ENCODE measurements at regions not wholly inside any gene's neighbourhood (a gene's known extent, or its start where the extent isn't known, plus 50 kb on each side); places are given as distances from the start of the nearest gene placed in this dataset.

DNA sequence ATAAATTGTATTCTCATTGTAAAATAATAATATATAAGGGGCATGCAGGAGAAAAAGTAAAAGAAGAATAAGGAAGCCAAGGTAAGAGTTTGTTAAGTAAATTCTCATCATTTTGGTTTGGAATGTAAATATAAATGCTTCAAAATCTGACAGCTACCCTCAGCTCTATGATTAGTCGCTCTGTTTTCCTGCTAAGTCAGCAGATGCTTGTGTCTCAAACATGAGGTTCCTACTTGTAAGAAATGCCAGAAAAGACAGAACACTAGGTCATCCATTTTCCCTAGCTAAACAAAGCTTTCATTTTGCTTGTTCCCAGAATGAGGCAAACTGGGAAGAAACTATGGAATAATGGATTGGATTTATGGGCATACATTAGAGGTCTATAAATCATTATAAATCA, 293.1 kb downstream of the DMRTA1 start:
- no peaks in the 10 kb centered on the region for H3K9me3 ChIP-seq (ENCODE audit: control insufficient read depth, low read depth, low read length)
- dilution Hi-C loops (cut with MboI; ENCODE audit: extremely low pct_ligation_motif_present, low sequenced_read_pairs): no loop called here
- no peak overlapping the region for H3K9ac ChIP-seq (ENCODE audit: control insufficient read depth, extremely low read depth, insufficient read depth, low read length)
- no peak overlapping the region for H3K4me3 ChIP-seq (ENCODE audit: control insufficient read depth in 2 of 3, extremely low read depth in 1 of 3, insufficient read depth in 2 of 3, low read depth in 1 of 3, low read length in 3 of 3)
- no peak overlapping the region for H3K4me2 ChIP-seq (ENCODE audit: control insufficient read depth, extremely low read depth, insufficient read depth, low read depth, low read length)
- DNase-seq (ENCODE audit: low read depth, low spot score) (no peak), FAIRE-seq (no peak)
- H3K79me2 ChIP-seq (ENCODE audit: control insufficient read depth, insufficient read depth, low read length): no peaks in the 10 kb centered on the region
- H3K27ac ChIP-seq (ENCODE audit: control insufficient read depth, insufficient read depth, low read length): no peak overlapping the region
- H3K4me1 ChIP-seq (ENCODE audit: control insufficient read depth, extremely low read depth, insufficient read depth, low read length): no peaks in the 10 kb centered on the region
- no peaks in the 10 kb centered on the region for H3K9me1 ChIP-seq (ENCODE audit: control insufficient read depth, extremely low read depth, insufficient read depth, low read length)
- TF ChIP-seq EZH2 (IDR thresholded peaks at IDR 0.05; ENCODE audit: low read length): no peak
- TF ChIP-seq, protein P1, sequence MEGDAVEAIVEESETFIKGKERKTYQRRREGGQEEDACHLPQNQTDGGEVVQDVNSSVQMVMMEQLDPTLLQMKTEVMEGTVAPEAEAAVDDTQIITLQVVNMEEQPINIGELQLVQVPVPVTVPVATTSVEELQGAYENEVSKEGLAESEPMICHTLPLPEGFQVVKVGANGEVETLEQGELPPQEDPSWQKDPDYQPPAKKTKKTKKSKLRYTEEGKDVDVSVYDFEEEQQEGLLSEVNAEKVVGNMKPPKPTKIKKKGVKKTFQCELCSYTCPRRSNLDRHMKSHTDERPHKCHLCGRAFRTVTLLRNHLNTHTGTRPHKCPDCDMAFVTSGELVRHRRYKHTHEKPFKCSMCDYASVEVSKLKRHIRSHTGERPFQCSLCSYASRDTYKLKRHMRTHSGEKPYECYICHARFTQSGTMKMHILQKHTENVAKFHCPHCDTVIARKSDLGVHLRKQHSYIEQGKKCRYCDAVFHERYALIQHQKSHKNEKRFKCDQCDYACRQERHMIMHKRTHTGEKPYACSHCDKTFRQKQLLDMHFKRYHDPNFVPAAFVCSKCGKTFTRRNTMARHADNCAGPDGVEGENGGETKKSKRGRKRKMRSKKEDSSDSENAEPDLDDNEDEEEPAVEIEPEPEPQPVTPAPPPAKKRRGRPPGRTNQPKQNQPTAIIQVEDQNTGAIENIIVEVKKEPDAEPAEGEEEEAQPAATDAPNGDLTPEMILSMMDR (optimal IDR thresholded peaks at IDR 0.05 in 1 of 3, IDR thresholded peaks at IDR 0.05 in 1 of 3, conservative IDR thresholded peaks at IDR 0.05 in 1 of 3; ENCODE audit: extremely low read depth in 1 of 3, insufficient read depth in 2 of 3, low read length in 3 of 3): no peak
- no peaks in the 10 kb centered on the region for H3K36me3 ChIP-seq (ENCODE audit: control insufficient read depth in 2 of 2, extremely low read depth in 1 of 2, insufficient read depth in 2 of 2, low read length in 2 of 2)
- no peak overlapping the region for H2AFZ ChIP-seq (ENCODE audit: control insufficient read depth, low read length)
- H4K20me1 ChIP-seq (ENCODE audit: control insufficient read depth, extremely low read depth, insufficient read depth, low read length): no peaks in the 10 kb centered on the region
- no peaks in the 10 kb centered on the region for H3K27me3 ChIP-seq (ENCODE audit: control insufficient read depth, extremely low read depth, insufficient read depth, low read length)

DNA sequence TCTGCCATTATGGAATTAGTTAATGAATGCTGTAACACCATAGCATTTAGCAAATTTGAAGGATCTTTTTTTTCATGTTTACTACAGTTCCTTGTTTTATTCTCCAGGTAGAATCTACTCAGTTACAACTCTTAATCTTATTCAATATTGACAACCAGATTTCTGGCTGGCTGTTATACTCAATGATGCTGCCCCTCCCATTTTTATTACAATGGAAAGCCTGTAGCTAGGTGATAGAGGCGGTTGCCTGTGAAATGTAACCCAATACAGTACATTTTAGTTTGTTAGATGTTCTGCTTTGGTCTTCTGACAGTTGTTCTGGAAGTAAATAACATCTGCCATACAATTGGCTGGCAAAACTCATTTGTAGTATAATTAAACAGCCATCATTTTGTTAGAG, 294.2 kb downstream of the DMRTA1 start:
- TF ChIP-seq EZH2 (IDR thresholded peaks at IDR 0.05; ENCODE audit: low read length): no peak
- TF ChIP-seq, protein P1 (optimal IDR thresholded peaks at IDR 0.05 in 1 of 3, IDR thresholded peaks at IDR 0.05 in 1 of 3, conservative IDR thresholded peaks at IDR 0.05 in 1 of 3; ENCODE audit: extremely low read depth in 1 of 3, insufficient read depth in 2 of 3, low read length in 3 of 3): no peak
- no peaks in the 10 kb centered on the region for H3K4me1 ChIP-seq (ENCODE audit: control insufficient read depth, extremely low read depth, insufficient read depth, low read length)
- dilution Hi-C loops (cut with MboI; ENCODE audit: extremely low pct_ligation_motif_present, low sequenced_read_pairs): no loop called here
- H3K9me1 ChIP-seq (ENCODE audit: control insufficient read depth, extremely low read depth, insufficient read depth, low read length): no peaks in the 10 kb centered on the region
- no peaks in the 10 kb centered on the region for H3K9me3 ChIP-seq (ENCODE audit: control insufficient read depth, low read depth, low read length)
- H2AFZ ChIP-seq (ENCODE audit: control insufficient read depth, low read length): no peak overlapping the region
- H3K27ac ChIP-seq (ENCODE audit: control insufficient read depth, insufficient read depth, low read length): no peak overlapping the region
- H3K79me2 ChIP-seq (ENCODE audit: control insufficient read depth, insufficient read depth, low read length): no peaks in the 10 kb centered on the region
- H3K4me3 ChIP-seq (ENCODE audit: control insufficient read depth in 2 of 3, extremely low read depth in 1 of 3, insufficient read depth in 2 of 3, low read depth in 1 of 3, low read length in 3 of 3): no peak overlapping the region
- DNase-seq (ENCODE audit: low read depth, low spot score) (no peak), FAIRE-seq (no peak)
- no peaks in the 10 kb centered on the region for H3K27me3 ChIP-seq (ENCODE audit: control insufficient read depth, extremely low read depth, insufficient read depth, low read length)
- no peak overlapping the region for H3K9ac ChIP-seq (ENCODE audit: control insufficient read depth, extremely low read depth, insufficient read depth, low read length)
- no peaks in the 10 kb centered on the region for H4K20me1 ChIP-seq (ENCODE audit: control insufficient read depth, extremely low read depth, insufficient read depth, low read length)
- no peak overlapping the region for H3K4me2 ChIP-seq (ENCODE audit: control insufficient read depth, extremely low read depth, insufficient read depth, low read depth, low read length)
- H3K36me3 ChIP-seq (ENCODE audit: control insufficient read depth in 2 of 2, extremely low read depth in 1 of 2, insufficient read depth in 2 of 2, low read length in 2 of 2): no peaks in the 10 kb centered on the region
